Immature natural killer cell (primary cell): ENCODE measurements at regions not wholly inside any gene's neighbourhood (a gene's known extent, or its start where the extent isn't known, plus 50 kb on each side); places are given as distances from the start of the nearest gene placed in this dataset.

Source experiments
- DNase-seq, 3 donors: peaks; one replicate each; pipeline ENCODE4 v3.0.0; 2022; ENCODE audit warnings: mixed read lengths in 1 of 3
- H3K27ac Mint-ChIP-seq, 6 donors: one replicate each; pipeline ENCODE4 v1.8.0; 2020; ENCODE audit warnings: mixed read lengths in 6 of 6, mild to moderate bottlenecking in 5 of 6, inconsistent platforms in 4 of 6, moderate library complexity in 3 of 6
- H3K27me3 Mint-ChIP-seq, 3 donors: one replicate each; pipeline ENCODE4 v1.8.0; 2020 to 2021; ENCODE audit warnings: low read depth in 3 of 3, mild to moderate bottlenecking in 3 of 3, mixed read lengths in 3 of 3, moderate library complexity in 3 of 3, inconsistent platforms in 1 of 3
- H3K36me3 Mint-ChIP-seq, 3 donors: one replicate each; pipeline ENCODE4 v1.8.0; 2020; ENCODE audit warnings: mixed read lengths in 3 of 3, inconsistent platforms in 2 of 3, mild to moderate bottlenecking in 2 of 3
- H3K4me1 Mint-ChIP-seq, 2 donors: one replicate each; pipeline ENCODE4 v1.8.0; 2020; ENCODE audit warnings: inconsistent platforms in 2 of 2, mild to moderate bottlenecking in 2 of 2, mixed read lengths in 2 of 2, moderate library complexity in 1 of 2
- H3K4me3 Mint-ChIP-seq, 5 donors: one replicate each; pipeline ENCODE4 v1.8.0; 2020; ENCODE audit warnings: mild to moderate bottlenecking in 5 of 5, mixed read lengths in 5 of 5, inconsistent platforms in 3 of 5, moderate library complexity in 3 of 5
- H3K9me3 Mint-ChIP-seq, 6 donors: one replicate each; pipeline ENCODE4 v1.8.0; 2020; ENCODE audit warnings: mild to moderate bottlenecking in 6 of 6, mixed read lengths in 6 of 6, inconsistent platforms in 4 of 6, moderate library complexity in 3 of 6

DNA sequence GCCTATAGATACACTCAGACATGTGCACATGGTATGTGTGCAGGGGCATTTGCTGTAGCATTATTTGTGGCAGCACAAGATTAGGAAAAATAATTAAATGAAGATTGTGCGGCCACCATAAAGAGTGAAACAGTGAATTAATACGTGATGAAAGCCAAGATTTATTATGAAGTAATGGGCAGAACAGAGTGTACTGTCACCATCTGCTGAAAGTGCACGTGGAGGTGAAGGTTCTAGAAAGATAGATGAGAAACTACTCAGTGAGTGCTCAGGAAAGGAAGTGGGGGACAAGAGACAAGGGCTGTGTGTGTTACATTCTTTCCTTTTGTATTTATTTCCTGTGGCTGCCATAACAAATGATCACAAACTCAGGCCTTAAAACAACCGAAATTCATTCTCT is 246.1 kb upstream of the ATP10A start:
- Mint-ChIP-seq H3K27me3 (peaks cover 0 to 3% (median under 1%) of the 10 kb centered on the region in 3 donors), H3K27ac (no peak overlapping the region), H3K4me1 (peaks cover 0 to 1% of the 10 kb centered on the region in 2 donors), H3K9me3 (peaks cover 2 to 16% (median 4%) of the 10 kb centered on the region in 6 donors), H3K36me3 (no peaks in the 10 kb centered on the region), H3K4me3 (no peak overlapping the region)
- DNase-seq, result no peak

- no peak overlapping the region for H3K4me3 Mint-ChIP-seq
- H3K27me3 Mint-ChIP-seq, result peaks cover 3 to 8% (median 3%) of the 10 kb centered on the region in 3 donors
- H3K36me3 Mint-ChIP-seq, result no peaks in the 10 kb centered on the region
- no peak for DNase-seq
- no peak overlapping the region for H3K27ac Mint-ChIP-seq
- H3K9me3 Mint-ChIP-seq, result peaks cover 2 to 16% (median 4%) of the 10 kb centered on the region in 6 donors
- peaks cover 15 to 19% of the 10 kb centered on the region in 2 donors for H3K4me1 Mint-ChIP-seq
These were observed 243.4 kb upstream of the ATP10A start for GRCh38 chr15:26106556-26106955.

DNA sequence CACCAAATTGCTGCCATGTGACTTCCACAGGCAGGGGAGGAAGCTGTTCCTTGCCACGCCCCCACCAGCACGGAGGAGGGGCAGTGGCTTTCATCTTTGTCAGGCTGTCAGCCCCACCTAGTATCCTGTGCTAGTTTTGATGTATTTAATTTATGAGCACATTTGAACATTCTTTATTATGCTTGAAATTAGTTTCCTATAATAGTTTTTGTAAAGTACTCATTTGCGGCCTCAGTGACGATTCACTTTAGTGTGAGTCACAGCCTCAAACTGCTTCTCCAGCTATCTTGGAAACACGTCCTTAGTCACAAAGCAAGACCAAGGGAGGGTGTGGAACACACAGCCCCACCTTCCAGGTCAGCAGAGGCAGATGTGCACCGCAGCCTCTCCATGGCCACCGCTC is 239.9 kb upstream of the ATP10A start:
- Mint-ChIP-seq H3K9me3 (peaks cover 0 to 16% (median 4%) of the 10 kb centered on the region in 6 donors), H3K36me3 (no peaks in the 10 kb centered on the region), H3K27ac (peak overlapping the region in 3 of 6 donors; percentile 50 to 91 (median 72)), H3K4me1 (peaks cover 20 to 24% of the 10 kb centered on the region in 2 donors), H3K27me3 (peaks cover 3 to 8% (median 3%) of the 10 kb centered on the region in 3 donors), H3K4me3 (peak overlapping the region in 2 of 5 donors; percentile 54 to 69)
- no peak for DNase-seq

DNA sequence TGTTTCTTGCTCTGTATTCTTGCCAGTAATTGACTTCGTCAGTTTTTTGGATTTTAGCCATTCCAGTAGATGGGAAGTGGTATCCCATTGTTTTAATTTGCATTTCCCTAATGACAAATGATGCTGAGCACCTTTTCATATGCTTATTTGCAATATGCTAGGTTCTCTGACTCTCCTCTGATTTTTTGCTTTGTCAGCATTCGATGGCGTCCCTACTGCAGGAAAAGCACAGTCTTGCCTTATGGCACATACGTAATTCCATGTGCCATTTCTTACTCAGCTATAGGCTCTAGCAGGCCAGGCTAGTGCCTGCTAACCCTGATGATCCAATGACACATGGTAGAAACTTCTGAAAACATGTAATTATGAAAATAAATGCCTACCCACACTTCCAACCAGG is 239.2 kb upstream of the ATP10A start:
- Mint-ChIP-seq H3K27ac (no peak overlapping the region), H3K36me3 (no peaks in the 10 kb centered on the region), H3K4me1 (peaks cover 20 to 24% of the 10 kb centered on the region in 2 donors), H3K4me3 (no peak overlapping the region), H3K9me3 (peaks cover 0 to 16% (median 4%) of the 10 kb centered on the region in 6 donors), H3K27me3 (peaks cover 3 to 8% (median 3%) of the 10 kb centered on the region in 3 donors)
- DNase-seq, result no peak

GRCh38 chr15:26101443-26101842 is 238.3 kb upstream of the ATP10A start:
- peaks cover 0 to 11% (median under 1%) of the 10 kb centered on the region in 6 donors for H3K9me3 Mint-ChIP-seq
- H3K36me3 Mint-ChIP-seq, result no peaks in the 10 kb centered on the region
- peaks cover 3 to 10% (median 3%) of the 10 kb centered on the region in 3 donors for H3K27me3 Mint-ChIP-seq
- H3K27ac Mint-ChIP-seq, result no peak overlapping the region
- DNase-seq, result no peak
- no peak overlapping the region for H3K4me3 Mint-ChIP-seq
- H3K4me1 Mint-ChIP-seq, result peaks cover 20 to 24% of the 10 kb centered on the region in 2 donors

GRCh38 chr15:26098801-26099200 is 235.7 kb upstream of the ATP10A start:
- Mint-ChIP-seq H3K4me1 (peaks cover 17 to 19% of the 10 kb centered on the region in 2 donors), H3K27ac (peak overlapping the region in 3 of 6 donors; percentile 7 to 72 (median 69)), H3K36me3 (no peaks in the 10 kb centered on the region), H3K9me3 (no peaks in the 10 kb centered on the region), H3K4me3 (peak overlapping the region in 2 of 5 donors; percentile 2 to 6), H3K27me3 (peaks cover 0 to 15% (median 3%) of the 10 kb centered on the region in 3 donors)
- DNase-seq, result no peak

- H3K9me3 Mint-ChIP-seq, result no peaks in the 10 kb centered on the region
- no peaks in the 10 kb centered on the region for H3K36me3 Mint-ChIP-seq
- H3K4me1 Mint-ChIP-seq, result peaks cover 5% of the 10 kb centered on the region in 2 donors
- DNase-seq, result no peak
- no peak overlapping the region for H3K4me3 Mint-ChIP-seq
- H3K27ac Mint-ChIP-seq, result no peak overlapping the region
- H3K27me3 Mint-ChIP-seq, result peaks cover 0 to 12% (median 0%) of the 10 kb centered on the region in 3 donors
These were observed 234.1 kb upstream of the ATP10A start for GRCh38 chr15:26097216-26097615.

GRCh38 chr15:26096581-26096980 is 233.5 kb upstream of the ATP10A start:
- H3K27ac Mint-ChIP-seq, result no peak overlapping the region
- DNase-seq, result no peak
- H3K9me3 Mint-ChIP-seq, result no peaks in the 10 kb centered on the region
- peaks cover 5% of the 10 kb centered on the region in 2 donors for H3K4me1 Mint-ChIP-seq
- H3K4me3 Mint-ChIP-seq, result no peak overlapping the region
- H3K36me3 Mint-ChIP-seq, result no peaks in the 10 kb centered on the region
- peaks cover 0 to 12% (median 0%) of the 10 kb centered on the region in 3 donors for H3K27me3 Mint-ChIP-seq

GRCh38 chr15:26095710-26096330 is 232.7 kb upstream of the ATP10A start:
- Mint-ChIP-seq H3K4me3 (peak overlapping the region in 1 of 5 donors; percentile 31), H3K4me1 (peaks cover 5% of the 10 kb centered on the region in 2 donors), H3K9me3 (no peaks in the 10 kb centered on the region), H3K27ac (no peak overlapping the region), H3K36me3 (no peaks in the 10 kb centered on the region), H3K27me3 (peaks cover 0 to 12% (median 2%) of the 10 kb centered on the region in 3 donors)
- no peak for DNase-seq

DNA sequence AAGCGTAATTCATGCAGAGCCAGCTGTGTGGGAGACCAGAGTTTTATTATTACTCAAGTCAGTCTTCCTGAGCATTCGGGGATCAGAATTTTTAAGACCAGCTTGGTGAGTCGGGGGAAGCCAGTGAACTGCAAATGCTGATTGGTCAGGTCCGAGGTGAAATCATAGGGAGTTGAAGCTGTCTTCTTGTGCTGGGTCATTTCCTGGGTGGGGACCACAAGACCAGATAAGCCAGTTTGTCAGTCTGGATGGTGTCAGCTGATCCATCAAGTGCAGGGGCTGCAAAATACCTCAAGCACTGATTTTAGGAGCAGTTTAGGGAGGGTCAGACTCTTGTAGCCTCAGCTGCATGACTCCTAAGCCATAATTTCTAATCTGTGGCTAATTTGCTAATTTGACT is 228.1 kb upstream of the ATP10A start:
- no peak for DNase-seq
- Mint-ChIP-seq H3K4me3 (no peak overlapping the region), H3K36me3 (no peaks in the 10 kb centered on the region), H3K9me3 (no peaks in the 10 kb centered on the region), H3K4me1 (no peaks in the 10 kb centered on the region), H3K27me3 (peaks cover 0 to 11% (median 4%) of the 10 kb centered on the region in 3 donors), H3K27ac (no peak overlapping the region)

GRCh38 chr15:26087881-26088280 is 224.8 kb upstream of the ATP10A start:
- Mint-ChIP-seq H3K36me3 (no peaks in the 10 kb centered on the region), H3K27me3 (peaks cover 2 to 6% (median 6%) of the 10 kb centered on the region in 3 donors), H3K4me1 (peaks cover 4 to 5% of the 10 kb centered on the region in 2 donors), H3K4me3 (no peak overlapping the region), H3K27ac (no peak overlapping the region), H3K9me3 (no peaks in the 10 kb centered on the region)
- DNase-seq, result no peak

GRCh38 chr15:26087395-26087794 is 224.3 kb upstream of the ATP10A start:
- Mint-ChIP-seq H3K9me3 (no peaks in the 10 kb centered on the region), H3K4me3 (no peak overlapping the region), H3K27ac (no peak overlapping the region), H3K4me1 (peaks cover 8 to 9% of the 10 kb centered on the region in 2 donors), H3K36me3 (no peaks in the 10 kb centered on the region), H3K27me3 (peaks cover 2 to 9% (median 7%) of the 10 kb centered on the region in 3 donors)
- DNase-seq, result no peak

GRCh38 chr15:26084771-26085170 is 221.6 kb upstream of the ATP10A start:
- Mint-ChIP-seq H3K27ac (no peak overlapping the region), H3K36me3 (no peaks in the 10 kb centered on the region), H3K4me1 (peaks cover 29 to 35% of the 10 kb centered on the region in 2 donors), H3K4me3 (no peak overlapping the region), H3K27me3 (peaks cover 11 to 17% (median 16%) of the 10 kb centered on the region in 3 donors), H3K9me3 (no peaks in the 10 kb centered on the region)
- DNase-seq, result no peak

DNA sequence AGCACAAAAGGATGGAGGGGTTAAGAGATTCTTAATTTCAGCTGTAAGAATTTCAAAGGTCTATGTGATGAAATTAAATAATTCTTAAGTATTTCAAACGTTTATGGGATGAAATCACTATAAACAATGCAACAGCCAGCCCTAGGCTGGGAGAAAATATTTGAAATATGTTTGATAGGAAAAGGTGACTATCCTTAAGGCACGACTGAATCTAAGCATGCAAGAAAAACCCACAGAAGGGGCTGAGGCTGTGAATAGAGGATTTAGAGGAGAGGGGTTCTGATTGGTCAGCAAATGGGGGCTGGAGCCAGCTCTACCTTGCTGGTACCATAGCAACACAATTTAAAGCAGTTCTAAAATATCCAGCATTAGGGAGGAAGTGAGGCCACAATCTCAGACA is 220.8 kb upstream of the ATP10A start:
- peaks cover 11 to 17% (median 15%) of the 10 kb centered on the region in 3 donors for H3K27me3 Mint-ChIP-seq
- H3K27ac Mint-ChIP-seq, result no peak overlapping the region
- DNase-seq, result no peak
- no peaks in the 10 kb centered on the region for H3K36me3 Mint-ChIP-seq
- peak overlapping the region in 1 of 5 donors; percentile 44 for H3K4me3 Mint-ChIP-seq
- H3K9me3 Mint-ChIP-seq, result no peaks in the 10 kb centered on the region
- peaks cover 32 to 43% of the 10 kb centered on the region in 2 donors for H3K4me1 Mint-ChIP-seq
